ENCODE measurements at regions not wholly inside any gene's neighbourhood (a gene's known extent, or its start where the extent isn't known, plus 50 kb on each side); places are given as distances from the start of the nearest gene placed in this dataset.

- Histone ChIP-seq H3K36me3 (ENCODE audit: insufficient read depth, low read length) (no peaks in the 10 kb centered on the region), H3K4me1 (ENCODE audit: control insufficient read depth, insufficient read depth, low read length) (peaks cover 10% of the 10 kb centered on the region), H3K9me3 (replicated peaks; ENCODE audit: low read length) (no peaks in the 10 kb centered on the region), H3K27me3 (ENCODE audit: control insufficient read depth, insufficient read depth, low read length) (no peaks in the 10 kb centered on the region), H3K9ac (ENCODE audit: low read depth, low read length) (no peak overlapping the region), H3K4me3 (ENCODE audit: low read length) (no peak overlapping the region), H3K4me2 (ENCODE audit: low read length) (no peak overlapping the region)
Observed at GRCh38 chr14:85252011-85252410, 277.9 kb upstream of the FLRT2 start.

- Histone ChIP-seq H3K9me3 (replicated peaks; ENCODE audit: low read length) (no peaks in the 10 kb centered on the region), H3K27me3 (ENCODE audit: control insufficient read depth, insufficient read depth, low read length) (no peaks in the 10 kb centered on the region), H3K4me3 (ENCODE audit: low read length) (no peak overlapping the region), H3K4me2 (ENCODE audit: low read length) (no peak overlapping the region), H3K4me1 (ENCODE audit: control insufficient read depth, insufficient read depth, low read length) (peaks cover 10% of the 10 kb centered on the region), H3K9ac (ENCODE audit: low read depth, low read length) (no peak overlapping the region), H3K36me3 (ENCODE audit: insufficient read depth, low read length) (no peaks in the 10 kb centered on the region)
Observed at GRCh38 chr14:85254711-85255110, 275.2 kb upstream of the FLRT2 start.

GRCh38 chr14:85257287-85257686 is 272.7 kb upstream of the FLRT2 start:
- no peak overlapping the region for H3K4me2 ChIP-seq (ENCODE audit: low read length)

GRCh38 chr14:85263916-85264675 is 265.8 kb upstream of the FLRT2 start:
- no peak overlapping the region for H3K9ac ChIP-seq (ENCODE audit: low read depth, low read length)
- no peak overlapping the region for H3K4me3 ChIP-seq (ENCODE audit: low read length)
- H3K27me3 ChIP-seq (ENCODE audit: control insufficient read depth, insufficient read depth, low read length), result no peaks in the 10 kb centered on the region
- no peaks in the 10 kb centered on the region for H3K36me3 ChIP-seq (ENCODE audit: insufficient read depth, low read length)
- no peaks in the 10 kb centered on the region for H3K4me1 ChIP-seq (ENCODE audit: control insufficient read depth, insufficient read depth, low read length)
- H3K4me2 ChIP-seq (ENCODE audit: low read length), result no peak overlapping the region
- H3K9me3 ChIP-seq (replicated peaks; ENCODE audit: low read length), result no peaks in the 10 kb centered on the region

More at GRCh38 chr14:85257287-85257686, 272.7 kb upstream of the FLRT2 start:
- Histone ChIP-seq H3K36me3 (ENCODE audit: insufficient read depth, low read length) (no peaks in the 10 kb centered on the region), H3K9ac (ENCODE audit: low read depth, low read length) (no peak overlapping the region), H3K9me3 (replicated peaks; ENCODE audit: low read length) (no peaks in the 10 kb centered on the region), H3K4me3 (ENCODE audit: low read length) (no peak overlapping the region), H3K4me1 (ENCODE audit: control insufficient read depth, insufficient read depth, low read length) (peaks cover 2% of the 10 kb centered on the region), H3K27me3 (ENCODE audit: control insufficient read depth, insufficient read depth, low read length) (no peaks in the 10 kb centered on the region)

- Histone ChIP-seq H3K4me3 (ENCODE audit: low read length) (no peak overlapping the region), H3K4me2 (ENCODE audit: low read length) (no peak overlapping the region), H3K27me3 (ENCODE audit: control insufficient read depth, insufficient read depth, low read length) (no peaks in the 10 kb centered on the region), H3K4me1 (ENCODE audit: control insufficient read depth, insufficient read depth, low read length) (no peaks in the 10 kb centered on the region), H3K36me3 (ENCODE audit: insufficient read depth, low read length) (no peaks in the 10 kb centered on the region), H3K9me3 (replicated peaks; ENCODE audit: low read length) (no peaks in the 10 kb centered on the region), H3K9ac (ENCODE audit: low read depth, low read length) (no peak overlapping the region)
Observed at GRCh38 chr14:85273099-85273677, 256.8 kb upstream of the FLRT2 start.

- no peaks in the 10 kb centered on the region for H3K4me1 ChIP-seq (ENCODE audit: control insufficient read depth, insufficient read depth, low read length)
- H3K4me2 ChIP-seq (ENCODE audit: low read length), result no peak overlapping the region
- no peaks in the 10 kb centered on the region for H3K36me3 ChIP-seq (ENCODE audit: insufficient read depth, low read length)
- H3K4me3 ChIP-seq (ENCODE audit: low read length), result no peak overlapping the region
- H3K9me3 ChIP-seq (replicated peaks; ENCODE audit: low read length), result no peaks in the 10 kb centered on the region
- H3K27me3 ChIP-seq (ENCODE audit: control insufficient read depth, insufficient read depth, low read length), result no peaks in the 10 kb centered on the region
- H3K9ac ChIP-seq (ENCODE audit: low read depth, low read length), result no peak overlapping the region
Observed at GRCh38 chr14:85273952-85274351, 256.0 kb upstream of the FLRT2 start.

GRCh38 chr14:85276161-85276978 is 253.6 kb upstream of the FLRT2 start:
- Histone ChIP-seq H3K9me3 (replicated peaks; ENCODE audit: low read length) (no peaks in the 10 kb centered on the region), H3K4me2 (ENCODE audit: low read length) (no peak overlapping the region), H3K4me3 (ENCODE audit: low read length) (no peak overlapping the region), H3K36me3 (ENCODE audit: insufficient read depth, low read length) (no peaks in the 10 kb centered on the region), H3K27me3 (ENCODE audit: control insufficient read depth, insufficient read depth, low read length) (no peaks in the 10 kb centered on the region), H3K4me1 (ENCODE audit: control insufficient read depth, insufficient read depth, low read length) (no peaks in the 10 kb centered on the region), H3K9ac (ENCODE audit: low read depth, low read length) (no peak overlapping the region)

- Histone ChIP-seq H3K4me3 (ENCODE audit: low read length) (no peak overlapping the region), H3K9ac (ENCODE audit: low read depth, low read length) (no peak overlapping the region), H3K36me3 (ENCODE audit: insufficient read depth, low read length) (no peaks in the 10 kb centered on the region), H3K9me3 (replicated peaks; ENCODE audit: low read length) (no peaks in the 10 kb centered on the region), H3K4me2 (ENCODE audit: low read length) (no peak overlapping the region), H3K27me3 (ENCODE audit: control insufficient read depth, insufficient read depth, low read length) (no peaks in the 10 kb centered on the region), H3K4me1 (ENCODE audit: control insufficient read depth, insufficient read depth, low read length) (no peaks in the 10 kb centered on the region)
Observed at GRCh38 chr14:85276979-85277228, 253.0 kb upstream of the FLRT2 start.

GRCh38 chr14:85279407-85279806 is 250.5 kb upstream of the FLRT2 start:
- H3K4me2 ChIP-seq (ENCODE audit: low read length), result no peak overlapping the region
- no peaks in the 10 kb centered on the region for H3K36me3 ChIP-seq (ENCODE audit: insufficient read depth, low read length)

GRCh38 chr14:85280074-85280473 is 249.9 kb upstream of the FLRT2 start:
- no peak overlapping the region for H3K4me3 ChIP-seq (ENCODE audit: low read length)
- H3K27me3 ChIP-seq (ENCODE audit: control insufficient read depth, insufficient read depth, low read length), result no peaks in the 10 kb centered on the region
- no peaks in the 10 kb centered on the region for H3K4me1 ChIP-seq (ENCODE audit: control insufficient read depth, insufficient read depth, low read length)
- H3K9me3 ChIP-seq (replicated peaks; ENCODE audit: low read length), result no peaks in the 10 kb centered on the region
- H3K36me3 ChIP-seq (ENCODE audit: insufficient read depth, low read length), result no peaks in the 10 kb centered on the region
- H3K4me2 ChIP-seq (ENCODE audit: low read length), result no peak overlapping the region
- no peak overlapping the region for H3K9ac ChIP-seq (ENCODE audit: low read depth, low read length)

More at GRCh38 chr14:85279407-85279806, 250.5 kb upstream of the FLRT2 start:
- Histone ChIP-seq H3K9ac (ENCODE audit: low read depth, low read length) (no peak overlapping the region), H3K4me1 (ENCODE audit: control insufficient read depth, insufficient read depth, low read length) (no peaks in the 10 kb centered on the region), H3K4me3 (ENCODE audit: low read length) (no peak overlapping the region), H3K27me3 (ENCODE audit: control insufficient read depth, insufficient read depth, low read length) (no peaks in the 10 kb centered on the region), H3K9me3 (replicated peaks; ENCODE audit: low read length) (no peaks in the 10 kb centered on the region)

- no peaks in the 10 kb centered on the region for H3K9me3 ChIP-seq (replicated peaks; ENCODE audit: low read length)
- H3K27me3 ChIP-seq (ENCODE audit: control insufficient read depth, insufficient read depth, low read length), result no peaks in the 10 kb centered on the region
- no peak overlapping the region for H3K9ac ChIP-seq (ENCODE audit: low read depth, low read length)
- H3K36me3 ChIP-seq (ENCODE audit: insufficient read depth, low read length), result no peaks in the 10 kb centered on the region
- H3K4me1 ChIP-seq (ENCODE audit: control insufficient read depth, insufficient read depth, low read length), result no peaks in the 10 kb centered on the region
- H3K4me2 ChIP-seq (ENCODE audit: low read length), result no peak overlapping the region
- H3K4me3 ChIP-seq (ENCODE audit: low read length), result no peak overlapping the region
Observed at GRCh38 chr14:85281921-85282320, 248.0 kb upstream of the FLRT2 start.
